Left lung (tissue), 4 donors: ENCODE measurements at regions not wholly inside any gene's neighbourhood (a gene's known extent, or its start where the extent isn't known, plus 50 kb on each side); places are given as distances from the start of the nearest gene placed in this dataset.

Source experiments
- ATAC-seq: fragments of 200-7000 bp; cut with Tn5 transposase; one replicate; pipeline ENCODE4 v1.9.1; 2020; ENCODE audit warnings: moderate library complexity
- DNase-seq, 4 donors: peaks; one replicate each; pipeline ENCODE4 v3.0.0-alpha.2; 2013 to 2020
- H3K27ac ChIP-seq, 2 donors: fragments of 200-600 bp; sonication (generic) in 1 of 2; one replicate each; pipeline versions ENCODE4 v1.5.0 to v1.8.0; 2020 to 2021
- H3K27me3 ChIP-seq, 2 donors: fragments of 200-600 bp; sonication (generic) in 1 of 2; one replicate each; pipeline versions ENCODE4 v1.5.0 to v1.8.0; 2020 to 2021
- H3K36me3 ChIP-seq, 2 donors: fragments of 200-600 bp; sonication (generic) in 1 of 2; one replicate each; pipeline versions ENCODE4 v1.5.0 to v1.8.0; 2020 to 2021
- H3K4me1 ChIP-seq, 2 donors: fragments of 200-600 bp; one replicate each; pipeline ENCODE4 v1.8.0; 2021
- H3K4me3 ChIP-seq, 2 donors: fragments of 200-600 bp; sonication (generic) in 1 of 2; one replicate each; pipeline versions ENCODE4 v1.5.0 to v1.8.0; 2020 to 2021; ENCODE audit warnings: mild to moderate bottlenecking in 1 of 2
- H3K9me3 ChIP-seq, 2 donors: fragments of 200-600 bp; sonication (generic) in 1 of 2; one replicate each; pipeline versions ENCODE4 v1.5.0 to v1.8.0; 2020 to 2021
- CTCF ChIP-seq, 2 donors: fragments of 200-600 bp; sonication (generic) in 1 of 2; IDR thresholded peaks; one replicate each; pipeline versions ENCODE4 v1.5.0 to v1.8.0; 2021; ENCODE audit warnings: antibody characterized with exemption in 2 of 2
- intact Hi-C, 2 donors: fragments of 100-400 bp; cut with DNase I; formaldehyde crosslinking; loops; one replicate each; pipeline versions ENCODE4 v1.11.2 to v1.14.2; 2022
- donor health status: DM: no; HTN: yes; CAD: no.
- donor health status: DM: no; HTN: no; CAD: no.

GRCh38 chr3:77807312-77807711 lies 767.4 kb downstream of the ROBO2 start:
- Histone ChIP-seq H3K4me3 (no peak overlapping the region), H3K36me3 (no peaks in the 10 kb centered on the region), H3K27ac (no peak overlapping the region), H3K4me1 (no peaks in the 10 kb centered on the region), H3K9me3 (no peaks in the 10 kb centered on the region), H3K27me3 (no peaks in the 10 kb centered on the region)
- intact Hi-C loops: no loop called here
- ATAC-seq (no peak), DNase-seq (no peak)
- no peak for TF ChIP-seq CTCF (IDR thresholded peaks at IDR 0.05)

- intact Hi-C loops: no loop called here
- Histone ChIP-seq H3K4me3 (no peak overlapping the region), H3K36me3 (no peaks in the 10 kb centered on the region), H3K4me1 (no peaks in the 10 kb centered on the region), H3K9me3 (no peaks in the 10 kb centered on the region), H3K27me3 (no peaks in the 10 kb centered on the region), H3K27ac (no peak overlapping the region)
- no peak for DNase-seq
- ATAC-seq: no peak
- no peak for TF ChIP-seq CTCF (IDR thresholded peaks at IDR 0.05)
Observed at GRCh38 chr3:77814845-77815244, 774.9 kb downstream of the ROBO2 start.

GRCh38 chr3:77815467-77815866 lies 775.6 kb downstream of the ROBO2 start:
- no peak overlapping the region for H3K27ac ChIP-seq
- intact Hi-C loops: no loop called here
- no peak for TF ChIP-seq CTCF (IDR thresholded peaks at IDR 0.05)
- H3K27me3 ChIP-seq: no peaks in the 10 kb centered on the region
- no peak for DNase-seq
- no peak for ATAC-seq
- H3K4me3 ChIP-seq: no peak overlapping the region
- H3K9me3 ChIP-seq: no peaks in the 10 kb centered on the region
- no peaks in the 10 kb centered on the region for H3K36me3 ChIP-seq
- no peaks in the 10 kb centered on the region for H3K4me1 ChIP-seq

GRCh38 chr3:77816366-77816765 lies 776.5 kb downstream of the ROBO2 start:
- Histone ChIP-seq H3K27me3 (no peaks in the 10 kb centered on the region), H3K9me3 (no peaks in the 10 kb centered on the region), H3K27ac (no peak overlapping the region), H3K4me1 (no peaks in the 10 kb centered on the region), H3K36me3 (no peaks in the 10 kb centered on the region), H3K4me3 (no peak overlapping the region)
- intact Hi-C loops: no loop called here
- DNase-seq (no peak), ATAC-seq (no peak)
- no peak for TF ChIP-seq CTCF (IDR thresholded peaks at IDR 0.05)

- Histone ChIP-seq H3K27ac (peak overlapping the region; percentile 29 to 47), H3K27me3 (no peaks in the 10 kb centered on the region), H3K4me1 (no peaks in the 10 kb centered on the region), H3K4me3 (no peak overlapping the region), H3K9me3 (peaks cover 0 to 15% of the 10 kb centered on the region in 2 donors), H3K36me3 (no peaks in the 10 kb centered on the region)
- no peak for TF ChIP-seq CTCF (IDR thresholded peaks at IDR 0.05)
- DNase-seq: peak in 2 of 4 donors; percentile 76 to 85
- intact Hi-C loops: no loop called here
- peak; percentile 97 for ATAC-seq
Observed at GRCh38 chr3:77825001-77825827, 785.3 kb downstream of the ROBO2 start.
